Panc1 (cell line): ENCODE measurements at regions not wholly inside any gene's neighbourhood (a gene's known extent, or its start where the extent isn't known, plus 50 kb on each side); places are given as distances from the start of the nearest gene placed in this dataset.

Experiments
- ATAC-seq: fragments of 200-7000 bp; cut with Tn5 transposase; 2 replicates; pipeline ENCODE4 v1.9.1; 2020; ENCODE audit warnings: mild to moderate bottlenecking, moderate library complexity
- BruUV-seq: library from RNA; stranded (reverse); fragments of 400-500 nt; replicated peaks from 2 replicates; lab custom pipeline; 2021; lab: Mats Ljungman, UMichigan
- CTCF ChIA-PET: fragments of 300-600 bp; sonication (Branson Sonifier 250); formaldehyde crosslinking; loops from one replicate; lab custom pipeline; 2022; ENCODE audit warnings: antibody characterized with exemption; lab: Charles Lee
- POLR2A ChIA-PET: fragments of 300-600 bp; sonication (Branson Sonifier 250); formaldehyde crosslinking; loops from one replicate; lab custom pipeline; 2022; ENCODE audit warnings: antibody characterized with exemption; lab: Charles Lee
- DNase-seq: peaks from one replicate; pipeline ENCODE4 v3.0.0-alpha.2; 2010; ENCODE audit warnings: low read depth, low spot score
- H3K27ac ChIP-seq: 2 replicates; pipeline ENCODE4 v1.5.1; 2011; ENCODE audit warnings: mild to moderate bottlenecking, low read length, inconsistent platforms
- H3K27me3 ChIP-seq: fragments of 200-500 bp; sonication (Bioruptor generic); 2 replicates; pipeline ENCODE4 v1.6.0; 2014; ENCODE audit warnings: low read length, inconsistent platforms; ENCODE audit not compliant: control insufficient read depth, insufficient read depth
- H3K36me3 ChIP-seq: fragments of 200-500 bp; sonication (Bioruptor generic); 2 replicates; pipeline ENCODE4 v1.5.1; 2014; ENCODE audit warnings: inconsistent platforms, mild to moderate bottlenecking, low read length, moderate library complexity; ENCODE audit not compliant: control insufficient read depth, insufficient read depth
- H3K4me1 ChIP-seq: 2 replicates; pipeline ENCODE4 v1.5.1; 2011; ENCODE audit warnings: inconsistent platforms, mild to moderate bottlenecking, low read length, moderate library complexity; ENCODE audit not compliant: control insufficient read depth, insufficient read depth
- H3K4me3 ChIP-seq, 2 experiments: 2 replicates each; pipeline ENCODE4 v1.5.1; 2011 to 2012; ENCODE audit warnings: low read depth in 2 of 2, low read length in 2 of 2, mild to moderate bottlenecking in 2 of 2, inconsistent platforms in 1 of 2, moderate library complexity in 1 of 2
- H3K9me3 ChIP-seq: fragments of 200-500 bp; sonication (Bioruptor generic); 2 replicates; pipeline ENCODE4 v1.5.1; 2014; ENCODE audit warnings: low read depth, mild to moderate bottlenecking, inconsistent platforms, low read length, moderate library complexity; ENCODE audit not compliant: control insufficient read depth, insufficient read depth
- POLR2AphosphoS5 ChIP-seq: IDR thresholded peaks from 2 replicates; pipeline ENCODE4 v1.6.1; 2012; ENCODE audit warnings: mild to moderate bottlenecking, low read depth, low read length, moderate library complexity
- SIN3A ChIP-seq: IDR thresholded peaks from 2 replicates; pipeline ENCODE4 v1.6.1; 2012; ENCODE audit warnings: low read depth, mild to moderate bottlenecking, low read length, moderate library complexity, borderline replicate concordance; ENCODE audit not compliant: insufficient read depth
- TCF7L2 ChIP-seq: IDR thresholded peaks from 2 replicates; pipeline ENCODE4 v1.6.1; 2011; ENCODE audit warnings: mild to moderate bottlenecking, low read depth, low read length, inconsistent platforms
- in situ Hi-C: cut with HindIII; loops from 2 replicates; pipeline ENCODE4 v1.10.0; 2016; ENCODE audit warnings: low sequenced_read_pairs, low pct_unique_long_range_greater_than_20kb
- intact Hi-C: fragments of 100-400 bp; cut with micrococcal nuclease; formaldehyde crosslinking; loops from one replicate; pipeline ENCODE4 v1.10.0; 2022; ENCODE audit not compliant: unreplicated experiment
- TF ChIP-seq, protein P1 (sequence below): fragments of 450-650 bp; IDR thresholded peaks from 2 replicates; pipeline ENCODE4 v1.5.1; 2017; ENCODE audit warnings: mild to moderate bottlenecking

DNA sequence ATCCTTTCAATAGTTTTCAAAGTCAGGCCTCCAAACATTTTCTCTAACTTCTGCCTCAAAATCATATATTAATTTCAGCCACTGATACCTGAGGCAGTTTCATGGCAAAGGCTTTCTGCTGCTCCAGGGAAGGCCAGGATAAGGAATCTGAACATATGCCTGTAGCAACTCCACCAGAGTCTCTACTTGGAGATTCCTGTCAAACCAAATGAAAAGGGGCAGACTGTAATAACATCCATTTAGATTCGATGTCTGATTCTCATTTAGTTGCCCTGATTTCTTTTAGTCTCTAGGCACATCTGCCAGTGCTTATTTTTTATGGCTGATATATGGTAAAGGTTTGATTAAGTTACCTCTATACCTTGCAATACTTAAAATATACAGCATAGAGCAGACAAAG, 109.6 kb upstream of the ZNF385D start:
- CTCF ChIA-PET, result no interaction called here
- in situ Hi-C loops (no loop called here), intact Hi-C loops (no loop called here)
- no peaks in the 10 kb centered on the region for H3K4me1 ChIP-seq
- no peaks in the 10 kb centered on the region for H3K9me3 ChIP-seq
- ATAC-seq (no peak), DNase-seq (no peak)
- POLR2A ChIA-PET, result no interaction called here
- H3K36me3 ChIP-seq, result no peaks in the 10 kb centered on the region
- H3K4me3 ChIP-seq, result no peak overlapping the region
- no peak overlapping the region for H3K27ac ChIP-seq
- BruUV-seq, result no TSS peak
- TF ChIP-seq, protein P1, sequence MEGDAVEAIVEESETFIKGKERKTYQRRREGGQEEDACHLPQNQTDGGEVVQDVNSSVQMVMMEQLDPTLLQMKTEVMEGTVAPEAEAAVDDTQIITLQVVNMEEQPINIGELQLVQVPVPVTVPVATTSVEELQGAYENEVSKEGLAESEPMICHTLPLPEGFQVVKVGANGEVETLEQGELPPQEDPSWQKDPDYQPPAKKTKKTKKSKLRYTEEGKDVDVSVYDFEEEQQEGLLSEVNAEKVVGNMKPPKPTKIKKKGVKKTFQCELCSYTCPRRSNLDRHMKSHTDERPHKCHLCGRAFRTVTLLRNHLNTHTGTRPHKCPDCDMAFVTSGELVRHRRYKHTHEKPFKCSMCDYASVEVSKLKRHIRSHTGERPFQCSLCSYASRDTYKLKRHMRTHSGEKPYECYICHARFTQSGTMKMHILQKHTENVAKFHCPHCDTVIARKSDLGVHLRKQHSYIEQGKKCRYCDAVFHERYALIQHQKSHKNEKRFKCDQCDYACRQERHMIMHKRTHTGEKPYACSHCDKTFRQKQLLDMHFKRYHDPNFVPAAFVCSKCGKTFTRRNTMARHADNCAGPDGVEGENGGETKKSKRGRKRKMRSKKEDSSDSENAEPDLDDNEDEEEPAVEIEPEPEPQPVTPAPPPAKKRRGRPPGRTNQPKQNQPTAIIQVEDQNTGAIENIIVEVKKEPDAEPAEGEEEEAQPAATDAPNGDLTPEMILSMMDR, result no peak
- TF ChIP-seq POLR2AphosphoS5, result no peak
- TF ChIP-seq TCF7L2, result no peak
- H3K27me3 ChIP-seq, result no peaks in the 10 kb centered on the region

DNA sequence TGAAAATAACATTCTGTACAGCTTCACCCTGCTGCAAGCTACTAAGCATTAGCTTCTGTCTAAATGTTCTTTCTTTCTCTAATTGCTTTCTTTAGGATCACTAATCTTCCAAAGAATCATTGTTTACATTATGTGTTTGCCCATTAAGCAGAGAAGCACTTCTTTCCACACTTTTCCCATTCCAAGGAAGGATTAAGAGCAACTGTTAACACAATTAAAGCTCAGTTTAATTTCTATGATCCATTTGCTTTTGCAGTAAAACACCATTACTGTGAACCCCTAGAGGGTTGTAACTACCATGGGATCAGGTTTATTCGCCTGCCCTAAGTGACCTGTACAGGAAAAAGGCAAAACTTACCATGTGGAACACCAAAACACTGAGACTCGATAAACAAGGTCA, 125.8 kb upstream of the ZNF385D start:
- Histone ChIP-seq H3K4me1 (no peaks in the 10 kb centered on the region), H3K27ac (no peak overlapping the region), H3K36me3 (no peaks in the 10 kb centered on the region), H3K27me3 (no peaks in the 10 kb centered on the region), H3K9me3 (no peaks in the 10 kb centered on the region), H3K4me3 (no peak overlapping the region)
- CTCF ChIA-PET, result no interaction called here
- no peak for TF ChIP-seq SIN3A
- in situ Hi-C loops (no loop called here), intact Hi-C loops (no loop called here)
- POLR2A ChIA-PET, result no interaction called here
- ATAC-seq (no peak), DNase-seq (no peak)
- BruUV-seq, result no TSS peak

DNA sequence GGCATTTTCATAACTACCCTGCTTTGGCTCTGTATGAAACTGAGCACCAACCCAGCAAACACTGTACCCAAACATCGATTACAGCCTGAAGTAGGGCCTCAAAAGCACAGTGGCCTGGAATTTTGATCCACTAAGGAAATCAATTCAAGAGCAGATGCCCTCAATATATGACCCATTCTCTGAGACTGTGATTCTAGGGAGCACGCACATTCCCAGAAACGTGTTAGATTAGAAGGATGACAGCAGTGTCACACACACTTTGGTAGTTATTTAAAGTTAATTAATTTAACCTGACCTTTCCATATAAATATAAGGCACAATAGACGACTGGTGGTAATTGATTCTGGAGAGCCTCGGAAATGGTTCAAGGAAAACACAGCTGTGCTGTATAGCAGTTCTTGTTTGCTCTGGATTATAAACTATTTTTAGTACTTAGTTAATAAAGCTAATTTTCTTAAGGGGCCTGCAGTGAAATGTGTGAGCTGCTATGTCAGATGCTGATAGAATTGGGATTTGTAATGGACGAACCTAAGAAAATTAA, 126.3 kb upstream of the ZNF385D start:
- no peak for ATAC-seq
- DNase-seq, result no peak
- intact Hi-C loops (no loop called here), in situ Hi-C loops (no loop called here)
- no peak overlapping the region for H3K27ac ChIP-seq
- no TSS peak for BruUV-seq
- H3K9me3 ChIP-seq, result no peaks in the 10 kb centered on the region
- CTCF ChIA-PET, result no interaction called here
- POLR2A ChIA-PET, result no interaction called here
- no peak overlapping the region for H3K4me3 ChIP-seq
- no peaks in the 10 kb centered on the region for H3K36me3 ChIP-seq
- TF ChIP-seq TCF7L2, result no peak
- TF ChIP-seq, protein P1, result no peak
- H3K27me3 ChIP-seq, result no peaks in the 10 kb centered on the region
- no peaks in the 10 kb centered on the region for H3K4me1 ChIP-seq
